NCI-H526 (cell line): ENCODE measurements at regions not wholly inside any gene's neighbourhood (a gene's known extent, or its start where the extent isn't known, plus 50 kb on each side); places are given as distances from the start of the nearest gene placed in this dataset.
A peak's percentile ranks its signal among the peaks of the same experiment; 100 is the strongest.

Experiments used
- DNase-seq, 2 experiments: peaks; one replicate each; lab custom pipeline; 2025; lab: John Stamatoyannopoulos, UW

GRCh38 chr9:36728651-36729520 is 156.2 kb downstream of the MELK start:
- DNase-seq: peak; percentile 49 to 90

DNA sequence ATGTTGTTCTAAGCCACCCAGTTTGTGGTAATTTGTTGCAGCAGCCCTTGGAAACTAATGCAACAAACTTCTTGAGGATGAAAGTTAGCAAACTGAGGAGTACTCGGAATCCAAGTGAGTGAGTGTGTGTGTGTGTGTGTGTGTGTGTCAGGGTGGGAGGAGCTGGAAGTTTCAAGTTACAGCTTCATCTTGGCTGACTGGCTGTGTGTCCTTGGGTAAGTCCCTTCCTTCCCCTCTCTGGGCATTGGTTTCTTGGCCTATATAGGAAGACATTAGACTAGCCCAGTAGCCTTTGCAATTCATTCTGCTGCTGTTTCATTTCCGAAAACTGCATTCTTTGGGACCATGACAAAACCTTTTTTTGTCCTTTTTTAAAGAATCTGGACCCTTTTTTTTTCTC is 157.2 kb downstream of the MELK start:
- no peak for DNase-seq

- DNase-seq: no peak
These were observed 157.7 kb downstream of the MELK start for GRCh38 chr9:36730414-36730813.

GRCh38 chr9:36731068-36731956 is 158.6 kb downstream of the MELK start:
- no peak for DNase-seq

- no peak for DNase-seq
These were observed 162.0 kb downstream of the MELK start for GRCh38 chr9:36734737-36735136.

DNA sequence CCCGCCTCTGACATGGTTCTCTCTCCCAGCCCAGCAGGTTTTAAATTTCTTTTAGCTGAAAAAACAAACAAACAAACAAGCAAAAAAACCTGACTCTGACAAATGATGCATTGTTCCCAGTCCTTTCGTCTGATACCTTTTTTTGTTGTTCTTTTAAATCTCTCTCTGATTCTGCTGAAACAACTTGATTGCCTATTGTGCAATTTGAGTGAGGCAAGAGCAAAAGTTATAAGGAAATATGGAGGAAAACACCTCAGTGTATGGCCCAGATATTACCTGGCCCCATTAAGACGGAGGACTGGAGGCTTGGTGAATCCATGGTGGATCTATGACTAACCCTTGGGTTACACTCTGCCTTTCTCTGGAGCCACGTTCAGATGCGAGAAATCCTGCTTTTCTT is 164.0 kb downstream of the MELK start:
- DNase-seq: no peak

- DNase-seq: no peak
These were observed 165.8 kb downstream of the MELK start for GRCh38 chr9:36738318-36738976.

DNA sequence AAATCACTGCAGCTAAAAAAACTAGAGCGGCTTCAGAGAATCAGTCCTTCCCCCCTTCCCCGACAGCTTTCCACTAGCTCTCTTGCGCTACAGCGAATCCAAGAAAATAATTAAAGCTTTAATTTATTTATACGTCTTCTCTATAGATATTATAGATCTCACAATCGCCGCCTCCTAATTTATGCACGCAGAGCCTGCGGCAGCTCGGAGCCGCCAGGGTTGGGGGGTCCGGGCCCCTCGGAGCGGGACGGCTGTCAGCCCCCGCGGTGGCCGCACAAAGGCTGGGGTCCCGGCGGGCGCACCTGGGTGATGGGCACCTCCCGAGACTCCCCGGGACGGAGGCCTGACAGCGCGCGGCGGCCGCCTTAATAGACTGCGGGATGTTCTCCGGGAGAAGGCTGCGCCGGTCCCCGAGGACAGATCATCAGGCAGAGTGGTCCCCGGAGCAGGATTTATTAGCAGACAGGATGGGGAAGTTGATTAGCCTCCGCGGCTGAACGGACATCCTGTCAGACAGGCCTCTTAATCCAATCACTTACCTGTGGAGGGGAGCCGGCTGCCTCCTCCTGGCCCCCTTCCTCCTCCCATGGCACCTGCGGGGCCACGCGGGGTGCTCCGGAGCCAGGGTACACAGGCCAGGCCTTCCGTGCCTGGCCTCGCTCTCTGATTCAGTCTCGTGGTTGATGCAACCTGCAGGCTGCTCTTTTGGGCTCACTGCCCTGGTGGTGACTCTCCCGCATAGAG is 166.8 kb downstream of the MELK start:
- DNase-seq: no peak

DNA sequence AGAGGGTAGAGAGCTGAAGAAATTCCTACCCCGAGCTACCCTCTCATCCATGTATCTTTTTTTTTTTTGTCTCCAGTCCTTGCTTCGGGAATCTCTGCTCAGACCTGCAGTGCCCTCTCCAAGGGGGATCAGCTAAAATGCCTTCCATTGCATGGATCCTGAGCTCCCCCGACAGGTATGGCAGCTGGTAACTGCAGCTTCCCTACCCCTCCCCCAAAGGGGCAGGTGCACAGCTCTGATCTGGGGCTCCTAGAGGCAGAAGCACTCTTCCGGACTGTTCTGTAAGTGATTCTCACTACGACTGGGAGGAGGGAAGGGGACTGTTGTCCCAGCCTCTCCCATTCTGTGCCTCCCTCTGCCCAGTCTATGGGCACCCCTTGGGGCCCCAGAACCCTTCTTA is 169.6 kb downstream of the MELK start:
- peak in 1 of 2 experiments; percentile 40 for DNase-seq

- DNase-seq: no peak
These were observed 172.0 kb downstream of the MELK start for GRCh38 chr9:36744678-36745077.

- no peak for DNase-seq
These were observed 173.3 kb downstream of the MELK start for GRCh38 chr9:36745977-36746376.

DNA sequence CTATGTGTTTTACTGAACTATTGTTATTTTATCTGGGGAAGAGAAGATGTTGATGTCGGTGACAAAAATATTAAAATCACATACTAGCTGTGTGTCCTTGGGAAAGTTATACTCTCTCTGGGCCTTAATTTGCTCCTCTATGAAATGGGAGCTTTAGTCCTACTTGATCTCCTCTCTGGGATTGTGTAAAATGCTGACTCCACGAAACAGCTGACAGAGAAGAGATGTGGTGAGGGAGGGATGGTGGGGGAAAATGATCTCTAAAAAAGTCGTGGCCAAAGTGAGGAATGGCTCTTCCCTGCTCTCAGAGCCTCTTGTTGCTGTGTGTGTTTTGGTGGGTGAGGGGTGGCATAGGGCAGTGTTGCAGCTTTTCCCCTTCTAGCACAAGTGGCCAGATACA is 173.7 kb downstream of the MELK start:
- DNase-seq: no peak

GRCh38 chr9:36748322-36748899 is 175.7 kb downstream of the MELK start:
- DNase-seq: no peak

GRCh38 chr9:36749461-36749860 is 176.8 kb downstream of the MELK start:
- no peak for DNase-seq

DNA sequence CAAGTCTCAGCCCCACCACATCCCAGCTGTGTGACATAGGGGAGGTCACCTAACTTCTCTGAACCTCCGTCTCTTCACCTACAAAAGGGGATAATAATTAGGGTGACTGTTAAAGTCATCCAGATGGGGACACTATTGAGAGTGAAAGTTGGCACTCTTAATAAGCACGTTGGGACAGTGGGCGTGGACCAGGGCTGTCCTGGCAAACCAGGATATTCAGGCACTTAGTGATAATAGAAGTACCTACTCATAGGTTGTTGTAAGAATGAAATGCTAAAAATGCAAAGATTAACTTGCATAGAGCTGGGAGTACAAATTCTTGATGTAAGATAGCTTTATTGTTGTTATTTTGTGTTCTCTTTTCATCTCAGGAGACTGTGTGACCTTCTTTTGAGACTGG is 177.9 kb downstream of the MELK start:
- DNase-seq: no peak

DNA sequence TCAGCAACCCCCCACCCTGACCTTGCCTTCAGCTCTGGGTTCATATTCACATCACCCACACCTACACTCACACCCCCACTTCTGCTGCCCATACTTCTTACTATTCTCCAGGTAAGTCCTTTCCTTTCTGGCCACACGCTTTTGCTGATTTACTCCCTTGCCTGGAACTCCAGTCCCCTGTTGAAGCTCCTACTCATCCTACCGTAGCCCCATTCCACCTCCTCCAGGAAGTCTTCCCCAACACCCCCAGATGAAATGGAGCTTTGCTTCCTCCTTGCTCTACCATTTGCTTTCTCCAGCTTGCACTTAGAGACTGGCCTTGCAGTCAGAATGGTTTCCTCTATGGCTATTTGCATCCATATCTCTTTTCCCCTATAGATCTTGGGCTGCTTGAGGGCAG is 182.3 kb downstream of the MELK start:
- no peak for DNase-seq

GRCh38 chr9:36759141-36759540 is 186.4 kb downstream of the MELK start:
- no peak for DNase-seq

DNA sequence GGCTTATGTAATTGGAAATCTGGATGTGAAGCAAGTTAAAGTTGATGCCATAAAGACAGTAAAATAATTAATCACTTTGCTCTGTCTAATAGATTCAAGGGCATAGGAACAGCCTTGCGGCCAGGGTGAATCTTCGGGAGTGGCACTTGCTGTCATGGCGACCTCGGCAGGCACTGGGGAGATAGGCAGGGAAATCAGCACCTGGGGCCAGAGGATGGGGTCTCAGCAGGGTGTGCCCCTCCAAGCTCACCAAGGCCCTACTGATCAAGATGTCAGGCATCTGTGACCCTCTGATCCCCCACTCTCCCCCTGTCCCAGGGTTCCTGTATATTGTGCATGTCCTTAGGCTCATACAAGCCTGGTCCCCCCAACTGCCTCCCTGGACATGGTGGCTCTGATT is 187.3 kb downstream of the MELK start:
- DNase-seq: no peak

DNA sequence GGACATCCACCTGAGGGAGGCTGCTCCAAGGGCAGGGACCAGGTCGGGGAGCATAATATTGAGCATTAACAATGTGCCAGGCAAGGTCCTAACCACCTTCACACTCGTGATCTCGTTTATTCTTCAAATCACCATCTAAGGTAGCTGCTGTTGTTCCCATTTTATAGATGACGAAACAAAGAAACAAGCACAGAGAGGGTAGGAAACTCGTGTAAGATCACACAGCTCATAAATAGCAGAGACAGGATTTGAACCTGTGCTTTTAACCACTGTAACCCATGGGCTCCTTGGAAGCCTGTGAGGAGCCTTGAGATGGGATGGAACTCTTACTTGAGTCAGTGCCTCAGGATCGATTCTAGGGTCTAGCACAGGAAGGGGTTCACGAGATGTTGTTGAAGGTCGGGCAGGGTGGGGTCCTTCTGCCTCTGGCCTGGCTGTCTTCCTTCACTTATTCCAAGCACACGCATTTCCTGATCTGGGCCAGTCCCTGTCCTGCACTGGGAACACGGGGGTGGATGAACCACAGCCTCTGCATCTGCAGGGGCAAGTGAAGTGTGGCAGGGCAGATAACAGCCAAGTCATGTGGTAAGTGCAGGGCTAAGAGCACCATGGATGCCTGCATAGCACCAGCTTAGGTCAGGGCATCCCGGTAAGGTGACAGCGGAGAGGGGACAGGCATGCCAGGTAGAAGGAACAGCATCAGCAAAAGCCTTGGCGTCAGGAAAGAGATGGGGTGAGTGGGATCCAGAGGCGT is 188.1 kb downstream of the MELK start:
- no peak for DNase-seq

DNA sequence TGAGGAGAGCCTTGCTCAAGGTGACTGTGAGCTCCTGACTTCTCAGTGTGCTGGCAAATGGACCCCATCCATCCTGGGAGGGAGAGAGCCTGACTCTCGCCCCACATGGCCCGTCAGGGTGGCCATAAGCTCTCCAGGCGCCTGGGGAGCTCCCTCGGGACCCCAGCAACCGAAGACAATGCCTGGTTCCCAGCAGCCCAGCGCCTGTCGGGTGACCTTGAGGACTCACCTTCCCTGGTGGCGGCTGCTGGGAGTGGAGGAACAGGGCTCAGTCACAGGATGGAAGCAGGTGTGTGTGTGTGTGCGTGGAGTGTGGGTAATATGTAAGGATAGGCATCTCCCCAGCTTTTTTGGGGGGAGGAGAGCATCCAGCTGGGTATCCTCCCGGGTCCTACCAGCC is 190.3 kb downstream of the MELK start:
- peak in 1 of 2 experiments; percentile 33 for DNase-seq

DNA sequence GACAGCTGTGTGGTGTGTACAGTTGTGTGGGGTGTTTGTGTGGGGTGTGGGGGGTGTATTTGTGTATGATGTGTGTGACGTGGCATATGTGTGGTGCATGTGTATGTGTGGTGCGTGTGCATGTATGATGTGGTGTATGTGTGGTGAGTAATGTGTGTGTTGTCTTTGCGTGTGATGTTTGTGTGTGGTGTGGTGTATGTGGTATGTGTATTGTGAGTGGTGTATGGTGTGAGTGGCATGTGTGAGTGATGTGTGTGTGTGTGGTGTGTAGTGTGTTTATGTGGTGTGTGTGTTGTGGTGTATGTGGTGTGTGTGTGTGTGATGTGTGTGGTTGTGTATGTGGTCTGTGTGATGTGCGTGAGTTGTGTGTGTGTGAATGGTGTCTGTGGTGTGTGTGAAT is 191.1 kb downstream of the MELK start:
- no peak for DNase-seq
